ENCODE measurements at regions not wholly inside any gene's neighbourhood (a gene's known extent, or its start where the extent isn't known, plus 50 kb on each side); places are given as distances from the start of the nearest gene placed in this dataset.
"Not testable (repeated sequence)": the region's sequence is repeated elsewhere in the genome, so short reads cannot be mapped to it uniquely, and the experiment has no call there.

DNA sequence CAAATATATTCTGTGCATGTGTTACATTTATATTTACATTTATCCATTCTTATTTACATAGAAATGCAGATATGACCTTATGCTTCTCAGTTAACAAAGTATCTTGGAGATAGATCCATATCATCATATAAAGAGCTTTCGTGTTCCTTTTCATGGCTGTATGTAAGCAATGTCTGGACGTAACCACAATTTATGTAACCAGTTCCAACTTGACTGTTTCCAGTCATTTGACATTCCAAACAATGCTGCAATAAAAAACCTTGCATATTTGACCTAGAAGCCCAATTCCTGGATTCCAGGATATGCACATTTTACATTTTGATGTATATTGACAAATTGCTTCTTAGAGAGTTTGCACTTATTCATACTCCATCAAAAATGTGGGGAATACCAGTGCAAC is 113.7 kb upstream of the F13A1 start:
- Mint-ChIP-seq H3K36me3 (ENCODE audit: insufficient read depth in 2 of 2) (no peaks in the 10 kb centered on the region), H3K4me3 (no peak overlapping the region), H3K27ac (no peak overlapping the region), H3K9me3 (peaks cover 0 to 3% of the 10 kb centered on the region in 2 donors), H3K4me1 (ENCODE audit: low read depth) (no peaks in the 10 kb centered on the region), H3K27me3 (ENCODE audit: low read depth) (peaks cover 12% of the 10 kb centered on the region)
- DNase-seq (no peak), ATAC-seq (replicated peaks in 1 of 2) (no peak)

DNA sequence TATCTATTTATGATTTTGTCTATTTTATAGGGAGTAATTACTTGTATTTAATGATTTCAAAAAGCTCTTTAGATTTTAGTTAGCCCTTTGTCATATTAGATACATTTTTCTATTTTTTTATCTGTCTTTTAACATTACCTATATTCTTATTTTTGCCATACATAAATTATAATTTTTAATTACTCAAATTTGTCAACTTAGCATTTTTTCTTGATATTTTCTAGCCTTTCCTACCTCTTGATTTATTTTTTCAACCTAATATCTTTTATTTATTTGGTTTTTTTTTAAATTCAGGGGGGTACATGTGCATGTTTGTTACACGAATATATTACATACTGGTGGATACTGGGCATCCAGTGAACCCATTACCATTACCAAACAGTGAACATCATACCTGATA is 114.3 kb upstream of the F13A1 start:
- Mint-ChIP-seq H3K9me3 (peaks cover 0 to 3% of the 10 kb centered on the region in 2 donors), H3K27ac (no peak overlapping the region), H3K27me3 (ENCODE audit: low read depth) (peaks cover 12% of the 10 kb centered on the region), H3K36me3 (ENCODE audit: insufficient read depth in 2 of 2) (no peaks in the 10 kb centered on the region), H3K4me3 (no peak overlapping the region), H3K4me1 (ENCODE audit: low read depth) (no peaks in the 10 kb centered on the region)
- no peak for DNase-seq
- no peak for ATAC-seq (replicated peaks in 1 of 2)

DNA sequence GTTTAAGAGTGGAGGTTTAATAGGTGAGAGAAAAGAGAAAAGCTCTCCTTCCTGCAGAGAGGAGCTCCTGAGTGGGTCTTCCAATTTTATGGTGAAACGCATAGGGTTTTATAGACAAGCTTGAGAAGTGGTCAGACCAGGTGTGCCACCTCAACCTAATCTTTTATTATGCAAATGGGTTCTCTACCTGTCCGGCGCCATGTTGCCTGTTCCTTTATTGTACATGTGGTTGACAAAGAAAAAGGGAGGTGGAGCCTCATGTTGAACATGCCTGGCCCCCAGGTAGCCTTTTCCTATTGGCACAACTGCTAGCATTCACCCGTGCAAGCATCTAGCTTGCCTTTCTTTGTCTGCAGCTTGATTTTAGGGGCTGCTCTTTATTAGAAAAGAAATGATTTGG is 115.9 kb upstream of the F13A1 start:
- Mint-ChIP-seq H3K4me3 (no peak overlapping the region), H3K36me3 (ENCODE audit: insufficient read depth in 2 of 2) (no peaks in the 10 kb centered on the region), H3K27ac (no peak overlapping the region), H3K9me3 (peaks cover 1 to 2% of the 10 kb centered on the region in 2 donors), H3K4me1 (ENCODE audit: low read depth) (no peaks in the 10 kb centered on the region), H3K27me3 (ENCODE audit: low read depth) (peaks cover 12% of the 10 kb centered on the region)
- DNase-seq (no peak), ATAC-seq (replicated peaks in 1 of 2) (no peak)

DNA sequence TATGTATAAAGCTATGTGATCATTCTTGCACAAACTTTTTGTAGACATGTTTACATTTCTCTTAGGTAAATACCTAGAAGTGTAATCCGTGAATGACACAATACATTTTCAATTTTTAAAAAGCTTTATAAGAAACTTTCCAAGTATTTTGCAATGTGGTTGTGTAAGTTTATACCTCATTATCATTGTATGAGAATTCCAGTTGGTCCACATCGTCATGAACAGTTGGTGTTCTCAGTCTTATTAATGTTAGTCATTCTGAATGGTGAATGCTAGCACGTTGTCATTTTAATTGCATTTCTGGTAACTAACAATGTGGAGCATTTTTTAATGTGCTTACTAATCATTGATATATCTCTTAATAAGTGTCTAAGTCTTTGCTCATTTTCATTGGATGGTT is 116.5 kb upstream of the F13A1 start:
- Mint-ChIP-seq H3K9me3 (peaks cover 1 to 2% of the 10 kb centered on the region in 2 donors), H3K4me1 (ENCODE audit: low read depth) (no peaks in the 10 kb centered on the region), H3K36me3 (ENCODE audit: insufficient read depth in 2 of 2) (no peaks in the 10 kb centered on the region), H3K27me3 (ENCODE audit: low read depth) (peaks cover 12% of the 10 kb centered on the region), H3K4me3 (no peak overlapping the region), H3K27ac (no peak overlapping the region)
- DNase-seq (no peak), ATAC-seq (replicated peaks in 1 of 2) (no peak)

DNA sequence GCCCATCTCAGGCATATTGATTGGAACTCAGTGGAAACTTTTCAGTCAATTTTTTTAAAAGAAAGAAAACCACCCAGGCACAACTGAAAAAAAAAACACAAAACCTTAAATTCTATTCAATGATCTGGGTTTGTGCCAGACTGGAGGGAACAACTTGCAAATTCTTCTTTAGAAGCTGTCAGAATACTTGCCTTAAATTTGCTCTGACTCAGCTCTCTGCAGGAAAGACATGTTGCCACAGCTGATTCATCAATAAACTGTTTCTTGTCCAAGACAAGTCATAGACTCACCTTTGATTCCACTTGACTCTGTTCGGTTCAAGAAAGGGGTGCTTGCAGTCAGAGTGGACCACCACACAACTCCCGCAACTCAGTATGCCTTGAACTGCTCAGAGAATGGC is 117.8 kb upstream of the F13A1 start:
- Mint-ChIP-seq H3K9me3 (peaks cover 1 to 2% of the 10 kb centered on the region in 2 donors), H3K27ac (no peak overlapping the region), H3K27me3 (ENCODE audit: low read depth) (peaks cover 12% of the 10 kb centered on the region), H3K4me3 (no peak overlapping the region), H3K4me1 (ENCODE audit: low read depth) (no peaks in the 10 kb centered on the region), H3K36me3 (ENCODE audit: insufficient read depth in 2 of 2) (peaks cover 0 to 2% of the 10 kb centered on the region in 2 donors)
- DNase-seq (no peak), ATAC-seq (replicated peaks in 1 of 2) (no peak)

DNA sequence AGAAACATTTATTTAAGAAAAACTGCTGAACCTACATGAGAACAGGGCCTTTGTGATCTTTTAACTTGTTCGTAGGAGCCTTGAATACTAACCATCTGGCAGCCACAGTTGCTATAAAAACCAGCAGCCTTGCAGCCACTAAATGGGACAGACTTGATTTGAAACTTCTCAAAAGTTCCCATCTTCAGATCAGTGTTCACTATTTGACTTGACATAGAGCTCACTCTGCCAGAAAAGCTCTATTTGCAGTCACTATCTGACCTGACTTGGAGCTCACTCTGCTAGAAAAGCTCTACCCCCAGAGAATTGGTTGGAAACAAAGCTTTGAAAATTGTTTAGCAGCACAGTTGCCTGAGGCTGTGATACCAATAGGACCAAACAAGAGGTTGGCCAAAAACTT is 119.3 kb upstream of the F13A1 start:
- Mint-ChIP-seq H3K9me3 (peaks cover 1 to 2% of the 10 kb centered on the region in 2 donors), H3K27ac (no peak overlapping the region), H3K36me3 (ENCODE audit: insufficient read depth in 2 of 2) (peaks cover 0 to 2% of the 10 kb centered on the region in 2 donors), H3K4me1 (ENCODE audit: low read depth) (no peaks in the 10 kb centered on the region), H3K4me3 (no peak overlapping the region), H3K27me3 (ENCODE audit: low read depth) (peaks cover 17% of the 10 kb centered on the region)
- DNase-seq (no peak), ATAC-seq (replicated peaks in 1 of 2) (no peak)

DNA sequence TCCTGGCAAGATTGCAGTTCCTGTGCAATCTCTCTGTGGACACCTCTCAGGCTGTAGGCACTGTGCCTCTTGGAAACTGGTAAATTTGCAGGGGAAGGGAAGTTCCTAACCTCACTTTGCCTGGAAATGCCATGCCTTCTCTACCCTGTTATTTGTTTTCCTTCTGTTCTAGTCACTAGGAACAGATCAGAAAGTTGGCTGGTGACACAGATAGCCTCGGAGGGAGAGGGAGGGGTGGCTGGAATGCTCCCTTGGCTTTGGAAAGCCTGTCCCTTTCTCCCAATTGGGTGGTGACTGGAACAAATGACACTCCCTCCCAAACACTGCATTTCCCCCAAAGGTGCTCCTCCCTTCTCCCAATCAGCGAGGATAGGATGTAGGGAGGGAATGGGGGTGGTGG is 131.5 kb upstream of the F13A1 start:
- Mint-ChIP-seq H3K36me3 (ENCODE audit: insufficient read depth in 2 of 2) (no peaks in the 10 kb centered on the region), H3K4me1 (ENCODE audit: low read depth) (no peaks in the 10 kb centered on the region), H3K27ac (no peak overlapping the region), H3K4me3 (no peak overlapping the region), H3K9me3 (no peaks in the 10 kb centered on the region), H3K27me3 (ENCODE audit: low read depth) (peaks cover 16% of the 10 kb centered on the region)
- DNase-seq, result no peak
- ATAC-seq (replicated peaks in 1 of 2), result no peak

DNA sequence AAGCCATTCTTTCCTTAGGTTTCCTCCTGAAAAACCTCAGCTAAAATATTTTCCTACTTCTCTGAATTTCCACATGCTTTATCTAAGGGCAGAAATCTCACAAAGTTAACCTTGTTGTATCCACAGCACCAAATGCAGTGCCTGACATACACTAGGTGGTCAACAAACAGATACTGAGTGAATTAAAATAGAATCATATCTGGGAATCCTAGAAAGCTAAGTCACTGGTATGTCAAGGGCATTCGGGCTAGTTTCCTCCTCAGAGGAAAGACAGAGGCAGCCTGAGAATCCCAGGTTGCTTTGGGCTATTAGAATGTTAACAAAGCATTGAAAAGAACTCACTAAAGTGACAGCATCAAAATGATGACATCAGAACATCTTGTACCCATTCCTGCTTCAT is 132.7 kb upstream of the F13A1 start:
- H3K27me3 Mint-ChIP-seq (ENCODE audit: low read depth), result peaks cover 22% of the 10 kb centered on the region
- DNase-seq, result no peak
- no peaks in the 10 kb centered on the region for H3K4me1 Mint-ChIP-seq (ENCODE audit: low read depth)
- H3K4me3 Mint-ChIP-seq, result no peak overlapping the region
- no peaks in the 10 kb centered on the region for H3K36me3 Mint-ChIP-seq (ENCODE audit: insufficient read depth in 2 of 2)
- no peak for ATAC-seq (replicated peaks in 1 of 2)
- peaks cover 0 to 1% of the 10 kb centered on the region in 2 donors for H3K9me3 Mint-ChIP-seq
- no peak overlapping the region for H3K27ac Mint-ChIP-seq

DNA sequence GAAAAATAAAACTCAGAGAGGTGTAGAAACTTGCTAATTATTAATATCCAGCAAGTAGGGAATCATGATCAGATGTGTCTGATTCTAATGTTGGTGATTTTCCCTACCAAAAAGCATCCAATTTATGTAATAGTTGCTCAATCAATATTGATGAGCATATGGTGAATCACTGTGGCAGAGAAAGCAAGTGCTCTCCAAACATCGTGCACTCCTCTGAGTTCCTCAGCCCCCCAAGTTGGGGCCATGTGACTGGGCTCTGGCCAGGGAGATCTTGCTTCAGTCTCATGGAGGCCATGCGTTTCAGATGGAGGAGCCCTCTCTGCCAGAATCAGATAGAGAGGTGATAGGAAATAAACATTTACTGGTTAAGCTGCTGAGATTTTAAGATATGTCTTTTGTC is 133.2 kb upstream of the LY86 start:
- no peak for DNase-seq
- Mint-ChIP-seq H3K4me1 (ENCODE audit: low read depth) (no peaks in the 10 kb centered on the region), H3K27me3 (ENCODE audit: low read depth) (peaks cover 25% of the 10 kb centered on the region), H3K36me3 (ENCODE audit: insufficient read depth in 2 of 2) (no peaks in the 10 kb centered on the region), H3K9me3 (peaks cover 0 to 1% of the 10 kb centered on the region in 2 donors), H3K27ac (no peak overlapping the region), H3K4me3 (no peak overlapping the region)
- ATAC-seq (replicated peaks in 1 of 2), result no peak

DNA sequence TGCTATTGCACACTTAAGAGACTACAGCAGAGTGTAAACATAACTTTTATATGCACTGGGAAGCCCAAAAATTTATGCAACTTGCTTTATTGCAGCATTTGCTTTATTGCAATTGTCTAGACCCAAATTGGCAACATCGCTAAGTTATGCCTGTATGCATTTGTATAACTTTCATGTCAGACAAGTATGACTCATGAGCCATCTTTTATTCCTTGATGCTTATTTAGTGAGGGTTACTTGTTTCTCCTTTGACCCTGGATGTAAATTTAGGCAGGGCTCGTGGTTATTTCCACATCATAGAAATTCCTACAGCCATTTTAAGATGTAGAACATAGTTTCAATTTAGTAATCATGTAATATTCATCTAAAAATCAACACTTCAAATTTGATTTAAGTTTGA is 130.3 kb upstream of the LY86 start:
- Mint-ChIP-seq H3K27me3 (ENCODE audit: low read depth) (peaks cover 33% of the 10 kb centered on the region), H3K9me3 (peaks cover 0 to 1% of the 10 kb centered on the region in 2 donors), H3K4me3 (no peak overlapping the region), H3K36me3 (ENCODE audit: insufficient read depth in 2 of 2) (no peaks in the 10 kb centered on the region), H3K4me1 (ENCODE audit: low read depth) (peaks cover 4% of the 10 kb centered on the region), H3K27ac (no peak overlapping the region)
- DNase-seq (no peak), ATAC-seq (replicated peaks in 1 of 2) (no peak)

DNA sequence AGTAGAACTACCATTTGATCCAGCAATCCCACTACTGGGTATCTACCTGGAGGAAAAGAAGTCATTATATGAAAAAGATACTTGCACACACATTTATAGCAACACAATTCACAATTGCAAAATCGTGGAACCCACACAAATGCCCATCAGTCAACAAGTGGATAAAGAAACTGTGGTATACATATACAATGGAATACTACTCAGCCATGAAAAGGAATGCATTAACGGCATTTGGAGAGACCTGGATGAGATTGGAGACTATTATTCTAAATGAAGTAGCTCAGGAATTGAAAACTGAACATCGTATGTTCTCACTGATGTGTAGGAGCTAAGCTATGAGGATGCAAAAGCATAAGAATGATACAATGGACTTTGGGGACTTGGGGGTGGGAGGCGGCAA is 128.6 kb upstream of the LY86 start:
- not testable (repeated sequence) for ATAC-seq (replicated peaks in 1 of 2); H3K9me3 Mint-ChIP-seq; DNase-seq; H3K27ac Mint-ChIP-seq; H3K4me1 Mint-ChIP-seq (ENCODE audit: low read depth); H3K36me3 Mint-ChIP-seq (ENCODE audit: insufficient read depth in 2 of 2); H3K4me3 Mint-ChIP-seq
- peaks cover 50% of the 10 kb centered on the region for H3K27me3 Mint-ChIP-seq (ENCODE audit: low read depth)

DNA sequence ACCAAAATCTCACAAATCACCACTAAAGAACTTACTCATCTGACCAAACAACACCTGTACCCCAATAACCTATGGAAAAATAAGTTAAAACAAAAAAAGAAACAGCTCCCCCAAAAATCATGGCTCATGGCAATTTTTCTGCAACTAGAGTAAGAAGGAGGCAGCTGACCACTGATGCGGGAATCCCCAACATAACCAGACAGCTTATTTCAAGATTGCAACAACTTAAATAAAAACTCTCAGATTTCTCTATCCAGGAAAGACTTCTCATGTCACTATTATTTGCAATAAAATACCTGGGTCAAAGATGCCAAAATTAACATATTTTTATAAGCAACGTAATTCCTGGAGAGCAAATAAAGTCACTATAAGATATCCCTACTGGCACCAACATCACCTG is 128.1 kb upstream of the LY86 start:
- Mint-ChIP-seq H3K4me1 (ENCODE audit: low read depth) (peaks cover 4% of the 10 kb centered on the region), H3K27me3 (ENCODE audit: low read depth) (peaks cover 52% of the 10 kb centered on the region), H3K36me3 (ENCODE audit: insufficient read depth in 2 of 2) (no peaks in the 10 kb centered on the region), H3K9me3 (peaks cover 0 to 1% of the 10 kb centered on the region in 2 donors), H3K4me3 (no peak overlapping the region), H3K27ac (no peak overlapping the region)
- no peak for ATAC-seq (replicated peaks in 1 of 2)
- DNase-seq, result no peak

DNA sequence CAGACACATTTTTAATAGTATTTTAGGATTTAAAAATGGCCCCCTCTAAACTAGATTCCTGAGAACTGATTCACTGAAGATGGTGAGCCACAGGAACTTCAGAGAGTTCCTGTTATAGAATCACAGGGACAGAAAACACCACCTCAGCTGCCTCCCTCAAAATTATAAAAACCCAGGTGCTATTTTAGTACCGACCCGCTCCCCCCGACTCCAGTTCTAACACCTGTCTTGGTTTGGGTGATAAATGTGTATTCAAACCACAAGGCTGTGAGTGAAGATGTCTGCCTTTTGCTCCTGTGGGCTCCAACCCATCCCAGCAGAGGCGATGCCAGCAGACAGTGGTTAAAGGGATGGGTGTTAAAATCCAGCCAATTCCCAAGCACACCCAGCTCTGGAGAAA is 127.4 kb upstream of the LY86 start:
- H3K4me1 Mint-ChIP-seq (ENCODE audit: low read depth), result peaks cover 4% of the 10 kb centered on the region
- H3K27ac Mint-ChIP-seq, result no peak overlapping the region
- no peak overlapping the region for H3K4me3 Mint-ChIP-seq
- no peak for ATAC-seq (replicated peaks in 1 of 2)
- H3K27me3 Mint-ChIP-seq (ENCODE audit: low read depth), result peaks cover 54% of the 10 kb centered on the region
- DNase-seq, result no peak
- no peaks in the 10 kb centered on the region for H3K36me3 Mint-ChIP-seq (ENCODE audit: insufficient read depth in 2 of 2)
- H3K9me3 Mint-ChIP-seq, result peaks cover 0 to 1% of the 10 kb centered on the region in 2 donors

DNA sequence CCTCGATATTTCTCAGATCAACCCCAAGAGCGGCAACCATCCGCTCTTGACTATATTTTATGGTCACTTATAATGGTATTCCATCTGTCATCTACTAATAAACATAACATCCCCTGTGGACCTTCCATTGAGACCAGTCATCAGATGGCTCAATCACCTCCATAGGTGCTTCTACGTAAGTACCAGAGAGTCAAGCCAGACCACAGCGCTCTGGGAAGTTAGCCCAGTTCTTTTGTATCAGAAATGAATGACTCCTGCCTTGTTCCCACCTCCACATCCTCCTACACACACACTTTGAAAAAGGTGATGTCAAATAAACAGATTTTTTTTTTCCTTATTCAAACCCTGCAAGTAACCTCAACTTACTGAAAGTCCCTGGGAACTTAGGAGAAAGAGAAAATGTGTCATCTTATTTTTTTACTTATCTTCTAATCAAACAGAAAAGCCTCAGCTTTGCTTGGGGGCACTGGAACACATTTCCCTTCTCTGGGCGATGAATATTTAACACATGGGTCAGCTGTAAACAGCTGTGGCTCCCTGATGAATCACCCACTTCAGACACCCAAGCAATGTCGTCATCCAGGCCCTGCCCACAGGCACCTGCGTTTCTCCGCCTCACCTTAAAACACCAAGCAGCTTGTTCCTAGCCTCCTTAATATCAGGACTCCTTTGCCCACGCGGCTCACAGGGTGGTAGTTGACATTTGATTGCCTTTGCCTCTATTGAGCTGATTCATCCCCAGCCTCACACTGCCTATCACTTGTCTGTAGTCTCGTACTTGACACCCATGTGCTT is 121.4 kb upstream of the LY86 start:
- peaks cover 7% of the 10 kb centered on the region for H3K4me1 Mint-ChIP-seq (ENCODE audit: low read depth)
- H3K36me3 Mint-ChIP-seq (ENCODE audit: insufficient read depth in 2 of 2), result peaks cover 4 to 7% of the 10 kb centered on the region in 2 donors
- peaks cover 39% of the 10 kb centered on the region for H3K27me3 Mint-ChIP-seq (ENCODE audit: low read depth)
- no peak overlapping the region for H3K4me3 Mint-ChIP-seq
- ATAC-seq (replicated peaks in 1 of 2), result no peak
- peaks cover 6 to 8% of the 10 kb centered on the region in 2 donors for H3K9me3 Mint-ChIP-seq
- no peak for DNase-seq
- no peak overlapping the region for H3K27ac Mint-ChIP-seq
